ENCODE measurements at regions not wholly inside any gene's neighbourhood (a gene's known extent, or its start where the extent isn't known, plus 50 kb on each side); places are given as distances from the start of the nearest gene placed in this dataset.
"Not testable (repeated sequence)": the region's sequence is repeated elsewhere in the genome, so short reads cannot be mapped to it uniquely, and the experiment has no call there.

DNA sequence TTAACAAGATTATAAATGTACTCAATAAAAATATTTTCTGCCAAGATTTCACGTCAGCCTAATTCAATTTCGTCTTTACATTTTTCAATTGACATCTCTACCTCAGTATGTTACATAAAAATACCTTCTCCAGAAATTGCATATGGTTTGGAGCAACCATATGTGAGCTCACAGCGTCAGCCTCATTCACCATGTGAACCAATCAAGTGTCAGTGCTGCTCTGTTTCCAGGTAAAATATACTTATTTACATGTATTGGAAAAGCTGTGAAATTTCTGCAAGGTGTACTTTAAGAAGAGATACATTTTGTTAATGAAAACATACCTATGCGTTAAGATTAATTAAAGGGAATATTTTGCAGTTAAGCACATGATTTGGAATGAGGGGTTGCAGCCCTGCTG, 110.7 kb upstream of the PRSS1 start:
- Histone ChIP-seq H3K4me3 (no peak overlapping the region), H3K36me3 (no peaks in the 10 kb centered on the region), H3K4me1 (no peaks in the 10 kb centered on the region), H3K27me3 (replicated peaks in 1 of 7) (peaks cover 0 to 16% (median 0%) of the 10 kb centered on the region in 7 donors), H3K27ac (no peak overlapping the region), H3K9me3 (peaks cover 0 to 5% (median 0%) of the 10 kb centered on the region in 8 donors)
- intact Hi-C loops (cut with DNase I; ENCODE audit: low total_unique reads): loop anchor here (10.0 kb wide), 1 partner anchor 366 kb away; no protein-coding TSS in a partner anchor
- 85 to 94% (median 89%) methylated on average over 4 of the region's 4 CpGs for WGBS, 5 donors
- DNase-seq: no peak
- TF ChIP-seq POLR2AphosphoS5 (IDR thresholded peaks at IDR 0.05) (no peak), POLR2A (IDR thresholded peaks at IDR 0.05) (no peak)
- TF ChIP-seq, protein P1, sequence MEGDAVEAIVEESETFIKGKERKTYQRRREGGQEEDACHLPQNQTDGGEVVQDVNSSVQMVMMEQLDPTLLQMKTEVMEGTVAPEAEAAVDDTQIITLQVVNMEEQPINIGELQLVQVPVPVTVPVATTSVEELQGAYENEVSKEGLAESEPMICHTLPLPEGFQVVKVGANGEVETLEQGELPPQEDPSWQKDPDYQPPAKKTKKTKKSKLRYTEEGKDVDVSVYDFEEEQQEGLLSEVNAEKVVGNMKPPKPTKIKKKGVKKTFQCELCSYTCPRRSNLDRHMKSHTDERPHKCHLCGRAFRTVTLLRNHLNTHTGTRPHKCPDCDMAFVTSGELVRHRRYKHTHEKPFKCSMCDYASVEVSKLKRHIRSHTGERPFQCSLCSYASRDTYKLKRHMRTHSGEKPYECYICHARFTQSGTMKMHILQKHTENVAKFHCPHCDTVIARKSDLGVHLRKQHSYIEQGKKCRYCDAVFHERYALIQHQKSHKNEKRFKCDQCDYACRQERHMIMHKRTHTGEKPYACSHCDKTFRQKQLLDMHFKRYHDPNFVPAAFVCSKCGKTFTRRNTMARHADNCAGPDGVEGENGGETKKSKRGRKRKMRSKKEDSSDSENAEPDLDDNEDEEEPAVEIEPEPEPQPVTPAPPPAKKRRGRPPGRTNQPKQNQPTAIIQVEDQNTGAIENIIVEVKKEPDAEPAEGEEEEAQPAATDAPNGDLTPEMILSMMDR (IDR thresholded peaks at IDR 0.05 in 8 of 11, conservative IDR thresholded peaks at IDR 0.05 in 3 of 11): no peak

DNA sequence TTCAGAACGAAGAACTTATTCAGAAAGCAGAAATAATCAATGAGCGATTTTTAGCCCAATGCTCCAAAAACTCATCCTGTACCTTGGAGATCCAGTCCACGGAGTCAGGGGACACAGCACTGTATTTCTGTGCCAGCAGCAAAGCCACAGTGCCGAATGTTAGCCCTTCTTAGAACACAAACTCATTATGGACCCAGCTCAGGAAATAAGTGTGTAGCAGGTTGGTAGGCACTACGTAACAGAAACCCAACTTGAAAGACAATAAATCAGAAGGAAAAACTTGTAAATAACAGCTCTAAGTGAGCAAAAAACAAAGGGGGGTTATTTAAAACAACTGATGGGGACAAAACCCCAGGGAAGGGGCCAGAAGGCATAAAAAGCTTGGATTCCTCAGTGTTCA, 112.0 kb upstream of the PRSS1 start:
- H3K27ac ChIP-seq: peak overlapping the region in 1 of 8 donors; percentile 32
- H3K27me3 ChIP-seq (replicated peaks in 1 of 7): peaks cover 0 to 20% (median 0%) of the 10 kb centered on the region in 7 donors
- H3K4me3 ChIP-seq: no peak overlapping the region
- peaks cover 0 to 5% (median 0%) of the 10 kb centered on the region in 8 donors for H3K9me3 ChIP-seq
- H3K36me3 ChIP-seq: no peaks in the 10 kb centered on the region
- TF ChIP-seq POLR2A (IDR thresholded peaks at IDR 0.05) (no peak), POLR2AphosphoS5 (IDR thresholded peaks at IDR 0.05) (no peak)
- TF ChIP-seq, protein P1 (IDR thresholded peaks at IDR 0.05 in 8 of 11, conservative IDR thresholded peaks at IDR 0.05 in 3 of 11): no peak
- intact Hi-C loops (cut with DNase I; ENCODE audit: low total_unique reads): loop anchor here (10.0 kb wide), 1 partner anchor 368 kb away; no protein-coding TSS in a partner anchor
- WGBS, 5 donors: 23 to 37% (median 30%) methylated on average over 5 of the region's 5 CpGs
- peaks cover 0 to 7% (median 1%) of the 10 kb centered on the region in 6 donors for H3K4me1 ChIP-seq
- DNase-seq: no peak

DNA sequence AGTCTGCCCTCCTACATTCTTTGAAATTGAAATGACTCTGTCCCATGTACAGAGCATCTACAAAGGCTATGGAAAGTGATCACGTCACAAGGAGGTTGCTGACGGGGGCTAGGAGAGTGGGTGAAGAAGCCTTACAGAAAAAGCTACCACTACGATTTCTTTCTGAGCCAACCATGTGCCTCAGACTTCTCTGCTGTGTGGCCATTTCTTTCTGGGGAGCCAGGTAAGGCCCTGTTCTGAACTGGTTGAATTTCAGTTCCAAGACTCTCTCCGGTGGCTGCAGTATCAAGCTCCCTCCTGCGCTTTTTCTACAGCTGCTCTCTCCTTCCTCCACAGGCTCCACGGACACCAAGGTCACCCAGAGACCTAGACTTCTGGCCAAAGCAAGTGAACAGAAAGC, 112.5 kb upstream of the PRSS1 start:
- 51 to 71% (median 65%) methylated on average over 6 of the region's 6 CpGs for WGBS, 5 donors
- H3K4me1 ChIP-seq: peaks cover 0 to 7% (median 1%) of the 10 kb centered on the region in 6 donors
- no peak for DNase-seq
- TF ChIP-seq POLR2A (IDR thresholded peaks at IDR 0.05) (no peak), POLR2AphosphoS5 (IDR thresholded peaks at IDR 0.05) (no peak)
- TF ChIP-seq, protein P1 (IDR thresholded peaks at IDR 0.05 in 8 of 11, conservative IDR thresholded peaks at IDR 0.05 in 3 of 11): no peak
- intact Hi-C loops (cut with DNase I; ENCODE audit: low total_unique reads): loop anchor here (10.0 kb wide), 1 partner anchor 368 kb away; no protein-coding TSS in a partner anchor
- peaks cover 0 to 5% (median 0%) of the 10 kb centered on the region in 8 donors for H3K9me3 ChIP-seq
- H3K27me3 ChIP-seq (replicated peaks in 1 of 7): peaks cover 0 to 18% (median 0%) of the 10 kb centered on the region in 7 donors
- no peak overlapping the region for H3K4me3 ChIP-seq
- no peaks in the 10 kb centered on the region for H3K36me3 ChIP-seq
- peak overlapping the region in 1 of 8 donors; percentile 32 for H3K27ac ChIP-seq

DNA sequence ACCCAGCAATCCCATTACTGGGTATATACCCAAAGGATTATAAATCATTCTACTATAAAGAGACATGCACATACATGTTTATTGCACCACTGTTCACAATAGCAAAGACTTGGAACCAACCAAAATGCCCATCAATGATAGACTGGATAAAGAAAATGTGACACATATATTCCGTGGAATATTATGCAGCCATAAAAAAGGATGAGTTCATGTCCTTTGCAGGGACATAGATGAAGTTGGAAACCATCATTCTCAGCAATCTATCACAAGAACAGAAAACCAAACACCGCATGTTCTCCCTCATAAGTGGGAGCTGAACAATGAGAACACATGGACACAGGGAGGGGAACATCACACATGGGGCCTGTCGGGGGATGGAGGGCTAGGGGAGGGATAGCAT, 113.2 kb upstream of the PRSS1 start:
- not testable (repeated sequence) for H3K4me1 ChIP-seq, H3K4me3 ChIP-seq, H3K9me3 ChIP-seq, H3K36me3 ChIP-seq, H3K27ac ChIP-seq, DNase-seq
- peaks cover 0 to 16% (median 0%) of the 10 kb centered on the region in 7 donors for H3K27me3 ChIP-seq (replicated peaks in 1 of 7)
- intact Hi-C loops (cut with DNase I; ENCODE audit: low total_unique reads): loop anchor here (10.0 kb wide), 1 partner anchor 369 kb away; no protein-coding TSS in a partner anchor
- 87 to 92% (median 90%) methylated on average over 3 of the region's 3 CpGs for WGBS, 5 donors

Measured in spleen (tissue), 11 donors.